ENCODE measurements at regions not wholly inside any gene's neighbourhood (a gene's known extent, or its start where the extent isn't known, plus 50 kb on each side); places are given as distances from the start of the nearest gene placed in this dataset.
"Not testable (repeated sequence)": the region's sequence is repeated elsewhere in the genome, so short reads cannot be mapped to it uniquely, and the experiment has no call there.

GRCh38 chr6:82525775-82526495 lies 162.3 kb downstream of the TPBG start:
- no peak for DNase-seq (ENCODE audit: low spot score in 2 of 2)
- no peak overlapping the region for H3K27ac ChIP-seq
- H3K27me3 ChIP-seq: no peaks in the 10 kb centered on the region
- H3K9me3 ChIP-seq: no peaks in the 10 kb centered on the region
- no peaks in the 10 kb centered on the region for H3K36me3 ChIP-seq
- TF ChIP-seq, protein P1, sequence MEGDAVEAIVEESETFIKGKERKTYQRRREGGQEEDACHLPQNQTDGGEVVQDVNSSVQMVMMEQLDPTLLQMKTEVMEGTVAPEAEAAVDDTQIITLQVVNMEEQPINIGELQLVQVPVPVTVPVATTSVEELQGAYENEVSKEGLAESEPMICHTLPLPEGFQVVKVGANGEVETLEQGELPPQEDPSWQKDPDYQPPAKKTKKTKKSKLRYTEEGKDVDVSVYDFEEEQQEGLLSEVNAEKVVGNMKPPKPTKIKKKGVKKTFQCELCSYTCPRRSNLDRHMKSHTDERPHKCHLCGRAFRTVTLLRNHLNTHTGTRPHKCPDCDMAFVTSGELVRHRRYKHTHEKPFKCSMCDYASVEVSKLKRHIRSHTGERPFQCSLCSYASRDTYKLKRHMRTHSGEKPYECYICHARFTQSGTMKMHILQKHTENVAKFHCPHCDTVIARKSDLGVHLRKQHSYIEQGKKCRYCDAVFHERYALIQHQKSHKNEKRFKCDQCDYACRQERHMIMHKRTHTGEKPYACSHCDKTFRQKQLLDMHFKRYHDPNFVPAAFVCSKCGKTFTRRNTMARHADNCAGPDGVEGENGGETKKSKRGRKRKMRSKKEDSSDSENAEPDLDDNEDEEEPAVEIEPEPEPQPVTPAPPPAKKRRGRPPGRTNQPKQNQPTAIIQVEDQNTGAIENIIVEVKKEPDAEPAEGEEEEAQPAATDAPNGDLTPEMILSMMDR (IDR thresholded peaks at IDR 0.05): no peak
- TF ChIP-seq POLR2A (IDR thresholded peaks at IDR 0.05) (no peak), POLR2AphosphoS5 (IDR thresholded peaks at IDR 0.05) (no peak)
- intact Hi-C loops (cut with DNase I; ENCODE audit: low total_unique reads): no loop called here
- H3K4me3 ChIP-seq: no peak overlapping the region
- no peaks in the 10 kb centered on the region for H3K4me1 ChIP-seq

- intact Hi-C loops (cut with DNase I; ENCODE audit: low total_unique reads); H3K27ac ChIP-seq; H3K4me3 ChIP-seq; H3K36me3 ChIP-seq; H3K4me1 ChIP-seq; H3K9me3 ChIP-seq; DNase-seq (ENCODE audit: low spot score in 2 of 2); H3K27me3 ChIP-seq: not testable (repeated sequence)
Measured at GRCh38 chr6:82529960-82530460, 166.4 kb downstream of the TPBG start.

- Histone ChIP-seq H3K36me3 (no peaks in the 10 kb centered on the region), H3K4me3 (no peak overlapping the region), H3K4me1 (no peaks in the 10 kb centered on the region), H3K9me3 (no peaks in the 10 kb centered on the region), H3K27ac (no peak overlapping the region), H3K27me3 (no peaks in the 10 kb centered on the region)
- TF ChIP-seq, protein P1 (IDR thresholded peaks at IDR 0.05): no peak
- TF ChIP-seq POLR2AphosphoS5 (IDR thresholded peaks at IDR 0.05) (no peak), POLR2A (IDR thresholded peaks at IDR 0.05) (no peak)
- intact Hi-C loops (cut with DNase I; ENCODE audit: low total_unique reads): no loop called here
- no peak for DNase-seq (ENCODE audit: low spot score in 2 of 2)
Measured at GRCh38 chr6:82534876-82535275, 171.3 kb downstream of the TPBG start.

DNA sequence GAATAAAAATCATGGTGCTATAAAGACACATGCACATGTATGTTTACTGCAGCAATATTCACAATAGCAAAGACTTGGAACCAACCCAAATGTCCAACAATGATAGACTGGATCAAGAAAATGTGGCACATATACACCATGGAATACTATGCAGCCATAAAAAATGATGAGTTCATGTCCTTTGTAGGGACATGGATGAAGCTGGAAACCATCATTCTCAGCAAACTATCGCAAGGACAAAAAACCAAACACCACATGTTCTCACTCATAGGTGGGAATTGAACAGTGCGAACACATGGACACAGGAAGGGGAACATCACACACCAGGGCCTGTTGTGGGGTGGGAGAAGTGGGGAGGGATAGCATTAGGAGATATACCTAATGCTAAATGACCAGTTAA lies 185.9 kb downstream of the TPBG start:
- H3K4me1 ChIP-seq, H3K27me3 ChIP-seq: not testable (repeated sequence)

GRCh38 chr6:82551311-82551710 lies 187.7 kb downstream of the TPBG start:
- H3K27ac ChIP-seq; H3K9me3 ChIP-seq; DNase-seq (ENCODE audit: low spot score in 2 of 2); H3K27me3 ChIP-seq; intact Hi-C loops (cut with DNase I; ENCODE audit: low total_unique reads); H3K4me1 ChIP-seq; H3K36me3 ChIP-seq; H3K4me3 ChIP-seq: not testable (repeated sequence)

More for the DNA sequence above, 185.9 kb downstream of the TPBG start:
- DNase-seq (ENCODE audit: low spot score in 2 of 2); H3K36me3 ChIP-seq; H3K4me3 ChIP-seq; H3K27ac ChIP-seq; H3K9me3 ChIP-seq; intact Hi-C loops (cut with DNase I; ENCODE audit: low total_unique reads): not testable (repeated sequence)

DNA sequence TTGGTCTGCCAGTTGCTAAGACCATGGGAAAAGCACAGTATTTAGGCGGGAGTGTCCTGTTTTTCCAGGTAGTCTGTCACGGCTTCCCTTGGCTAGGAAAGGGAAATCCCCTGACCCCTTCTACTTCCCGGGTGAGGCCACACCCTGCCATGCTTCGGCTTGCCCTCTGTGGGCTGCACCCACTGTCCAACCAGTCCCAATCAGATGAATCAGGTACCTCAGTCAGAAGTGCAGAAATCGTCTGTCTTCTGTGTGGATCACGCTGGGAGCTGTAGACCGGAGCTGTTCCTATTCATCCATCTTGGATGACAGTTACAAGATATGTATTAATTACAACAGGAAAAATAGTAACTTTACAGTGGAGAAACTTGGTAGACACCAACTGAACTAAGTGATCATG lies 188.2 kb downstream of the TPBG start:
- H3K27me3 ChIP-seq: no peaks in the 10 kb centered on the region
- TF ChIP-seq, protein P1 (IDR thresholded peaks at IDR 0.05): no peak
- TF ChIP-seq POLR2AphosphoS5 (IDR thresholded peaks at IDR 0.05) (no peak), POLR2A (IDR thresholded peaks at IDR 0.05) (no peak)
- H3K27ac ChIP-seq: no peak overlapping the region
- no peak overlapping the region for H3K4me3 ChIP-seq
- no peaks in the 10 kb centered on the region for H3K4me1 ChIP-seq
- intact Hi-C loops (cut with DNase I; ENCODE audit: low total_unique reads): no loop called here
- no peak for DNase-seq (ENCODE audit: low spot score in 2 of 2)
- H3K9me3 ChIP-seq: no peaks in the 10 kb centered on the region
- no peaks in the 10 kb centered on the region for H3K36me3 ChIP-seq

Measured in breast epithelium (tissue), 4 donors.